WTC11 (cell line): ENCODE measurements at regions not wholly inside any gene's neighbourhood (a gene's known extent, or its start where the extent isn't known, plus 50 kb on each side); places are given as distances from the start of the nearest gene placed in this dataset.

Experiments used
- AFF4 ChIP-seq: sonication (generic); formaldehyde crosslinking; IDR thresholded peaks from 2 replicates; pipeline ENCODE4 v1.8.1; 2023; ENCODE audit warnings: mild to moderate bottlenecking, missing genetic modification reagents, borderline replicate concordance
- ATF2 ChIP-seq: sonication (generic); formaldehyde crosslinking; IDR thresholded peaks from 2 replicates; pipeline ENCODE4 v1.8.1; 2022; ENCODE audit warnings: low read depth, missing genetic modification reagents, borderline replicate concordance
- CTCF ChIP-seq: fragments of 200-600 bp; IDR thresholded peaks from 2 replicates; pipeline ENCODE4 v1.8.0; 2022; ENCODE audit warnings: antibody characterized with exemption
- ELF4 ChIP-seq: sonication (generic); formaldehyde crosslinking; IDR thresholded peaks from 2 replicates; pipeline ENCODE4 v1.8.1; 2022; ENCODE audit warnings: low read depth, mild to moderate bottlenecking, moderate library complexity, missing genetic modification reagents
- ESRRA ChIP-seq: sonication (generic); formaldehyde crosslinking; IDR thresholded peaks from 2 replicates; pipeline ENCODE4 v1.8.1; 2022; ENCODE audit warnings: mild to moderate bottlenecking, missing genetic modification reagents, borderline replicate concordance
- FOXP1 ChIP-seq: sonication (generic); formaldehyde crosslinking; IDR thresholded peaks from 2 replicates; pipeline ENCODE4 v1.8.0; 2022; ENCODE audit warnings: missing genetic modification reagents, mild to moderate bottlenecking, moderate library complexity, borderline replicate concordance
- MYBL2 ChIP-seq: sonication (generic); formaldehyde crosslinking; IDR thresholded peaks from 2 replicates; pipeline ENCODE4 v1.8.1; 2023; ENCODE audit warnings: mild to moderate bottlenecking, moderate library complexity, missing genetic modification reagents
- RELA ChIP-seq: sonication (generic); formaldehyde crosslinking; IDR thresholded peaks from 2 replicates; pipeline ENCODE4 v1.8.1; 2022; ENCODE audit warnings: missing genetic modification reagents, mild to moderate bottlenecking, borderline replicate concordance
- SP1 ChIP-seq: sonication (generic); formaldehyde crosslinking; conservative IDR thresholded peaks from 2 replicates; pipeline ENCODE4 v1.8.1; 2022; ENCODE audit warnings: missing genetic modification reagents
- USF2 ChIP-seq: sonication (generic); formaldehyde crosslinking; IDR thresholded peaks from 2 replicates; pipeline ENCODE4 v1.8.1; 2023; ENCODE audit warnings: mild to moderate bottlenecking, missing genetic modification reagents, moderate library complexity
- TF ChIP-seq, protein P1 (sequence below): sonication (generic); formaldehyde crosslinking; IDR thresholded peaks from 2 replicates; pipeline ENCODE4 v1.8.0; 2022; ENCODE audit warnings: mild to moderate bottlenecking, missing genetic modification reagents
- TF ChIP-seq, protein P2 (sequence below): sonication (generic); formaldehyde crosslinking; IDR thresholded peaks from 2 replicates; pipeline ENCODE4 v1.8.0; 2022; ENCODE audit warnings: mild to moderate bottlenecking, missing genetic modification reagents
- TF ChIP-seq, protein P3 (sequence below): sonication (generic); formaldehyde crosslinking; IDR thresholded peaks from 2 replicates; pipeline ENCODE4 v1.8.0; 2023; ENCODE audit warnings: missing genetic modification reagents

GRCh38 chr5:159582756-159583541 lies 252.7 kb upstream of the IL12B start:
- TF ChIP-seq AFF4 (CRISPR knock-in tag), result no peak
- no peak for TF ChIP-seq CTCF
- TF ChIP-seq, protein P1, sequence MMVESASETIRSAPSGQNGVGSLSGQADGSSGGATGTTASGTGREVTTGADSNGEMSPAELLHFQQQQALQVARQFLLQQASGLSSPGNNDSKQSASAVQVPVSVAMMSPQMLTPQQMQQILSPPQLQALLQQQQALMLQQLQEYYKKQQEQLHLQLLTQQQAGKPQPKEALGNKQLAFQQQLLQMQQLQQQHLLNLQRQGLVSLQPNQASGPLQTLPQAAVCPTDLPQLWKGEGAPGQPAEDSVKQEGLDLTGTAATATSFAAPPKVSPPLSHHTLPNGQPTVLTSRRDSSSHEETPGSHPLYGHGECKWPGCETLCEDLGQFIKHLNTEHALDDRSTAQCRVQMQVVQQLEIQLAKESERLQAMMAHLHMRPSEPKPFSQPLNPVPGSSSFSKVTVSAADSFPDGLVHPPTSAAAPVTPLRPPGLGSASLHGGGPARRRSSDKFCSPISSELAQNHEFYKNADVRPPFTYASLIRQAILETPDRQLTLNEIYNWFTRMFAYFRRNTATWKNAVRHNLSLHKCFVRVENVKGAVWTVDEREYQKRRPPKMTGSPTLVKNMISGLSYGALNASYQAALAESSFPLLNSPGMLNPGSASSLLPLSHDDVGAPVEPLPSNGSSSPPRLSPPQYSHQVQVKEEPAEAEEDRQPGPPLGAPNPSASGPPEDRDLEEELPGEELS (CRISPR knock-in tag), result no peak
- TF ChIP-seq, protein P2, sequence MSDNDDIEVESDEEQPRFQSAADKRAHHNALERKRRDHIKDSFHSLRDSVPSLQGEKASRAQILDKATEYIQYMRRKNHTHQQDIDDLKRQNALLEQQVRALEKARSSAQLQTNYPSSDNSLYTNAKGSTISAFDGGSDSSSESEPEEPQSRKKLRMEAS, result no peak
- no peak for TF ChIP-seq ELF4 (CRISPR knock-in tag)
- TF ChIP-seq FOXP1 (CRISPR knock-in tag), result no peak
- TF ChIP-seq SP1 (CRISPR knock-in tag), result no peak
- no peak for TF ChIP-seq RELA (CRISPR knock-in tag)
- no peak for TF ChIP-seq USF2
- TF ChIP-seq, protein P3, sequence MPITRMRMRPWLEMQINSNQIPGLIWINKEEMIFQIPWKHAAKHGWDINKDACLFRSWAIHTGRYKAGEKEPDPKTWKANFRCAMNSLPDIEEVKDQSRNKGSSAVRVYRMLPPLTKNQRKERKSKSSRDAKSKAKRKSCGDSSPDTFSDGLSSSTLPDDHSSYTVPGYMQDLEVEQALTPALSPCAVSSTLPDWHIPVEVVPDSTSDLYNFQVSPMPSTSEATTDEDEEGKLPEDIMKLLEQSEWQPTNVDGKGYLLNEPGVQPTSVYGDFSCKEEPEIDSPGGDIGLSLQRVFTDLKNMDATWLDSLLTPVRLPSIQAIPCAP, result no peak
- TF ChIP-seq ESRRA (CRISPR knock-in tag), result no peak
- TF ChIP-seq ATF2, result no peak
- TF ChIP-seq MYBL2, result no peak
